IMR-90 (cell line): ENCODE measurements at regions not wholly inside any gene's neighbourhood (a gene's known extent, or its start where the extent isn't known, plus 50 kb on each side); places are given as distances from the start of the nearest gene placed in this dataset.
A peak's percentile ranks its signal among the peaks of the same experiment; 100 is the strongest.

Source experiments
- ATAC-seq: fragments of 200-7000 bp; cut with Tn5 transposase; 2 replicates; pipeline ENCODE4 v1.9.1; 2020; ENCODE audit warnings: low read depth, mild to moderate bottlenecking, moderate library complexity
- BruUV-seq: library from RNA; stranded (reverse); fragments of 400-500 nt; replicated peaks from 2 replicates; lab custom pipeline; 2021; lab: Mats Ljungman, UMichigan
- CTCF ChIA-PET: fragments of 300-600 bp; formaldehyde crosslinking; extraction: SDS; loops from one replicate; lab custom pipeline; 2021; ENCODE audit warnings: antibody characterized with exemption; lab: Yijun Ruan, JAX
- POLR2A ChIA-PET: fragments of 300-600 bp; sonication (Branson Sonifier 250); formaldehyde crosslinking; loops from one replicate; lab custom pipeline; 2022; ENCODE audit warnings: antibody characterized with exemption; ENCODE audit not compliant: unreplicated experiment; lab: Charles Lee
- DNase-seq: peaks from one replicate; pipeline ENCODE4 v3.0.0; 2013
- H2AFZ ChIP-seq: replicated peaks from 2 replicates; pipeline ENCODE3; 2013; ENCODE audit warnings: low read length, mild to moderate bottlenecking; ENCODE audit not compliant: poor library complexity
- H2AK5ac ChIP-seq: 2 replicates; pipeline ENCODE4 v1.6.1; 2013; ENCODE audit warnings: low read depth, low read length, inconsistent platforms
- H2AK9ac ChIP-seq: replicated peaks from 2 replicates; pipeline ENCODE3; 2013; ENCODE audit warnings: mild to moderate bottlenecking, low read depth, low read length, moderate library complexity; ENCODE audit not compliant: poor library complexity
- H2BK120ac ChIP-seq: 2 replicates; pipeline ENCODE4 v1.6.1; 2013; ENCODE audit warnings: low read depth, low read length, inconsistent platforms
- H2BK15ac ChIP-seq: 3 replicates; pipeline ENCODE4 v1.6.1; 2013; ENCODE audit warnings: low read depth, low read length, inconsistent platforms
- H2BK20ac ChIP-seq: 2 replicates; pipeline ENCODE4 v1.6.1; 2013; ENCODE audit warnings: low read depth, mild to moderate bottlenecking, inconsistent platforms, low read length, moderate library complexity
- H2BK5ac ChIP-seq: 2 replicates; pipeline ENCODE4 v1.6.1; 2013; ENCODE audit warnings: mild to moderate bottlenecking, low read depth, low read length, inconsistent platforms; ENCODE audit not compliant: poor library complexity, severe bottlenecking
- H3K14ac ChIP-seq: replicated peaks from 2 replicates; pipeline ENCODE4 v1.6.1; 2013; ENCODE audit warnings: low read depth, low read length, inconsistent platforms
- H3K18ac ChIP-seq: 2 replicates; pipeline ENCODE4 v1.6.1; 2013; ENCODE audit warnings: low read depth, low read length, control low read depth
- H3K23ac ChIP-seq: 2 replicates; pipeline ENCODE4 v1.6.1; 2013; ENCODE audit warnings: low read depth, low read length, inconsistent platforms
- H3K27ac ChIP-seq: 2 replicates; pipeline ENCODE4 v1.5.1; 2013; ENCODE audit warnings: mild to moderate bottlenecking, control low read depth, low read length; ENCODE audit not compliant: insufficient read depth
- H3K27me3 ChIP-seq: 2 replicates; pipeline ENCODE4 v1.6.1; 2013; ENCODE audit warnings: low read length; ENCODE audit not compliant: control insufficient read depth, insufficient read depth
- H3K36me3 ChIP-seq: 2 replicates; pipeline ENCODE4 v1.6.1; 2013; ENCODE audit warnings: low read length, mixed read lengths; ENCODE audit not compliant: control insufficient read depth, insufficient read depth
- H3K4ac ChIP-seq: 2 replicates; pipeline ENCODE4 v1.6.1; 2013; ENCODE audit warnings: low read depth, low read length, inconsistent platforms
- H3K4me1 ChIP-seq: 2 replicates; pipeline ENCODE4 v1.6.1; 2013; ENCODE audit warnings: low read length, mixed read lengths; ENCODE audit not compliant: control insufficient read depth, insufficient read depth
- H3K4me2 ChIP-seq: 2 replicates; pipeline ENCODE4 v1.6.1; 2013; ENCODE audit warnings: low read depth, mild to moderate bottlenecking, control low read depth, low read length, moderate library complexity
- H3K4me3 ChIP-seq: 2 replicates; pipeline ENCODE4 v1.5.1; 2013; ENCODE audit warnings: low read depth, mild to moderate bottlenecking, control low read depth, low read length, moderate library complexity; ENCODE audit not compliant: insufficient read depth
- H3K56ac ChIP-seq: 2 replicates; pipeline ENCODE4 v1.6.1; 2013; ENCODE audit warnings: low read length, inconsistent platforms; ENCODE audit not compliant: insufficient read depth; ENCODE audit errors: extremely low read depth
- H3K79me1 ChIP-seq, 2 experiments: 2 replicates each; pipeline ENCODE4 v1.6.1; 2013; ENCODE audit warnings: low read length in 2 of 2, inconsistent platforms in 1 of 2, low read depth in 1 of 2
- H3K9ac ChIP-seq: 2 replicates; pipeline ENCODE4 v1.6.1; 2013; ENCODE audit warnings: low read depth, low read length, control low read depth
- H3K9me1 ChIP-seq: 2 replicates; pipeline ENCODE4 v1.6.1; 2013; ENCODE audit warnings: low read length, inconsistent platforms; ENCODE audit not compliant: insufficient read depth
- H3K9me3 ChIP-seq: 2 replicates; pipeline ENCODE4 v1.6.1; 2013; ENCODE audit warnings: low read length; ENCODE audit not compliant: control insufficient read depth, insufficient read depth
- H4K20me1 ChIP-seq: 2 replicates; pipeline ENCODE4 v1.6.1; 2013; ENCODE audit warnings: low read length, inconsistent platforms; ENCODE audit not compliant: insufficient read depth
- H4K5ac ChIP-seq: 2 replicates; pipeline ENCODE4 v1.6.1; 2013; ENCODE audit warnings: mild to moderate bottlenecking, low read depth, low read length, control low read depth
- H4K8ac ChIP-seq, 2 experiments: 2 replicates each; pipeline ENCODE4 v1.6.1; 2013; ENCODE audit warnings: low read depth in 2 of 2, low read length in 2 of 2, control low read depth in 1 of 2, inconsistent platforms in 1 of 2
- H4K91ac ChIP-seq: 2 replicates; pipeline ENCODE4 v1.6.1; 2013; ENCODE audit warnings: low read depth, low read length, inconsistent platforms; ENCODE audit not compliant: insufficient read depth
- CTCF ChIP-seq: conservative IDR thresholded peaks from 2 replicates; pipeline ENCODE4 v1.5.1; 2012; ENCODE audit warnings: mild to moderate bottlenecking, low read depth, low read length, improper control_type of control experiment
- RAD21 ChIP-seq: IDR thresholded peaks from 2 replicates; pipeline ENCODE4 v1.6.1; 2012; ENCODE audit warnings: low read length, improper control_type of control experiment
- RCOR1 ChIP-seq: IDR thresholded peaks from 2 replicates; pipeline ENCODE4 v1.6.1; 2012; ENCODE audit warnings: mild to moderate bottlenecking, low read length, improper control_type of control experiment; ENCODE audit not compliant: insufficient replicate concordance
- RFX5 ChIP-seq: IDR thresholded peaks from 2 replicates; pipeline ENCODE4 v1.8.0; 2012; ENCODE audit warnings: low read depth, mild to moderate bottlenecking, low read length, moderate library complexity
- SMC3 ChIP-seq: fragments of 150-350 bp; IDR thresholded peaks from 2 replicates; pipeline ENCODE4 v1.6.1; 2016; ENCODE audit warnings: low read depth, mild to moderate bottlenecking, antibody characterized with exemption, low read length, moderate library complexity
- whole genome bisulfite sequencing, 2 experiments: methylation state at CpG; one replicate each; pipeline versions ENCODE4 v1.1.5 to v1.1.7; 2013; ENCODE audit warnings: missing lambda C conversion rate in 2 of 2; ENCODE audit not compliant: insufficient read length in 1 of 2; ENCODE audit errors: extremely low coverage in 2 of 2; 5-methylcytosine and 5-hydroxymethylcytosine counted together
- dilution Hi-C: fragments of 300-500 bp; cut with HindIII; formaldehyde crosslinking; loops from one replicate; pipeline ENCODE4 v1.14.3; 2018; ENCODE audit warnings: low sequenced_read_pairs; ENCODE audit not compliant: unreplicated experiment
- in situ Hi-C: fragments of 300-500 bp; cut with MboI; formaldehyde crosslinking; loops from 3 replicates; pipeline ENCODE4 v1.14.3; 2019; ENCODE audit warnings: low sequenced_read_pairs, inconsistent platforms, mixed read lengths
- intact Hi-C: fragments of 100-400 bp; cut with micrococcal nuclease; formaldehyde crosslinking; loops from 2 replicates; pipeline ENCODE4 v1.10.0; 2022

GRCh38 chr11:116078101-116078591 lies 573.9 kb upstream of the CADM1 start:
- Histone ChIP-seq H4K8ac (no peak overlapping the region), H3K9ac (no peak overlapping the region), H3K4me1 (no peaks in the 10 kb centered on the region), H3K9me3 (no peaks in the 10 kb centered on the region), H4K91ac (no peak overlapping the region), H3K4me2 (no peak overlapping the region), H2AFZ (no peak overlapping the region), H3K27ac (no peak overlapping the region), H3K23ac (no peak overlapping the region), H3K9me1 (no peaks in the 10 kb centered on the region), H2BK20ac (no peak overlapping the region), H3K79me1 (no peaks in the 10 kb centered on the region), H2BK15ac (no peak overlapping the region), H3K27me3 (no peaks in the 10 kb centered on the region; the same call in 1 of the 2 replicates), H3K36me3 (no peaks in the 10 kb centered on the region), H2BK120ac (no peak overlapping the region), H3K14ac (no peak overlapping the region), H2AK5ac (no peak overlapping the region), H2BK5ac (no peak overlapping the region), H3K56ac (no peak overlapping the region), H4K5ac (no peak overlapping the region), H3K4ac (no peak overlapping the region), H4K20me1 (no peaks in the 10 kb centered on the region), H3K4me3 (no peak overlapping the region), H2AK9ac (no peak overlapping the region), H3K18ac (no peak overlapping the region)
- ATAC-seq (peak; percentile 49; the same call in 1 of the 2 replicates), DNase-seq (peak; percentile 20)
- ChIA-PET CTCF (no interaction called here), POLR2A (no interaction called here)
- intact Hi-C loops (loop anchor here (2.0 to 5.0 kb wide), 3 partner anchors 317 to 751 kb away; partner anchors contain the start of gene CADM1), dilution Hi-C loops (no loop called here), in situ Hi-C loops (no loop called here)
- WGBS, 2 experiments: no CpG with 5 or more reads among the region's 6 CpGs
- no TSS peak for BruUV-seq
- TF ChIP-seq RCOR1 (no peak), SMC3 (peak; percentile 39), RAD21 (peak; percentile 63), CTCF (peak; percentile 52), RFX5 (no peak)
